ENCODE measurements at regions not wholly inside any gene's neighbourhood (a gene's known extent, or its start where the extent isn't known, plus 50 kb on each side); places are given as distances from the start of the nearest gene placed in this dataset.

DNA sequence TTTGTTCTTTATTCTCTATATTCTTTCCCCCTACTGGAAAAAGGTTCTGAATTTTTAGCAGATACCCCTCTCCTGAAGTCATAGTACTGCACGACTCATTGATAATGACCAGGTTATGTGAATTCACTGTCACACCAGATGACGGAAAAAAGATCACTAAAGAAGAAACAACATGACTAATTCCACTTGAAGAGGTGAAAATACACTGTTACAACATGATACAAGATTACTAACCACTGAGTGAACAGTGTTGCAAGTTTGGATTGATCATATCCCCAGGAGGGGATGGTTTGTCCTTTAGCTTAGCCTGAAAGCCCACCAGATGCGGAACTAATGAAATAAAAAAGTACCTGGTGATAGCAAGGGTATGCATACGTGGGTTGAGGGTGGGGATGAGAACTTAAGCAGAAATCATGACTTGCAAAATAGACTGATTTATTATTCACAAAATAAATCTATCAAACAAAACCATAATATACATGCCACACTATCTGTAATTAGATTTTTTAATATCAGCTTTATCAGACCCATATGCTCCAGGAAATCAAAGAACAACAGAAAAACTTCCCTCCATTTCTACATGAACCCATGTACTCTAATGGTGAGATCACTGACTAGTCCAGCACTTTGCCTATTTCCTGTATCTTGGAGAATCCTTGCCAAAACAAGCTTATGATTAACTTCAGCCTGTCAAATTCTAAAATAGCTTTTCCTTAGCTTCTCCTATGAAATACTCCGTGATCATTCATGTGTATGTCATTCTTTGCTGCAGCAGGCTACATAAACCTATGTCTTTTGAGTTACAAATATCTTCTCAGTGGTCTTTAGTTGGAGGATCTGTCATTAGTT, 257.4 kb upstream of the AGA start:
- no peak for DNase-seq

DNA sequence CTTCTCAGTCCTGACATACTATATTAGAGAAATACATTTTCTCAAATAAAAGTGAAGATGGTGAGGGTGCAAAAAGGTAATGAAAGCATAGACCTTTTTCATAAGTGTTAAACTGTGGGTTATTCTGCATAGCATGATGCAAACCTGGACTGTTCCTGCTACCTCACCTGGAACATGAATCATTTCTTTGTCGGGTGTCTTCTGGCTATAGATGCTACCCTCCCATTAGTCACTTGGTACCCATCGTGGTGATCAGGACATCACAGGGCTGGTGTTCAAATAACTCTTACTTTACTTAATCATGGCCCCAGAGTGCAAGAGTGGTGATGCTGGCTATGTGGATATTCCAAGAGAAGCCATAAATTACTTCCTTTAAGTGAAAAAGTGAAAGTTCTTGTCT, 264.7 kb upstream of the AGA start:
- DNase-seq = no peak

DNA sequence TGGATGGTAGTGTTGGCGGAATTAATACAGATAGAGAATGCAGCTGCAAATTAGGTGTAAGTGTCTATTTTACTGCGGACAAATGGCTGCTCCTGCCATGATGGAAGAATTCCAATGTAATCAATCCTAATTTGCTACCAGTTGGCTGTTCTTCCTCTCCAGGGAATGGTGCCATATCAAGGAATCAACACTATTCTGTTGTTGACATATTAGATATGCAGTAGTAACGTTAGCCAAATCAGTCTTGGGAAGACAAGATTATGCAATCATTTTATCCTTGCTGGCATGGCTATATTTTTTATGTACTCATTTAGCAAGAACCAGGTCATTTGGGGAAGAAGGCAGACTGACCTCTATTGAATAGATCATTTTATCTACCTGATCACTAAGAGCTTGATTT, 271.2 kb upstream of the AGA start:
- DNase-seq = no peak

DNA sequence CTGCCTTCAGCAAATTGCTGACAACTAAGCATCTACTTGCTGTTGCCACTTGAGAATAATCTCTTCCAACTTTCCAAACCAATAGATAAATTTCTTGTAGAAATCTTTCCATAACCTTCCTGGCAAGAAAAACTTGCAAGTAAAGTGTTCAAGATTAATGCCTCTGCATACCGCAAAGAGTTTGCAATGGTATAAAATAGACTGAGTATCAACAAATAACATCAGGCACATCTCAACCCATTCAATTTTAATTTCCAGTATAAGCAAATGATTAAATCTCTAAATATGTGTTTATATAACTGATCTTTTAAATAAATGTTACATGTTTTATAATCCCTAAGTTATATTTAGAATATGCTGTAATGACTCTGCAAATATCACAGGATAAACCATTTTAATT, 275.2 kb upstream of the AGA start:
- DNase-seq = no peak

DNA sequence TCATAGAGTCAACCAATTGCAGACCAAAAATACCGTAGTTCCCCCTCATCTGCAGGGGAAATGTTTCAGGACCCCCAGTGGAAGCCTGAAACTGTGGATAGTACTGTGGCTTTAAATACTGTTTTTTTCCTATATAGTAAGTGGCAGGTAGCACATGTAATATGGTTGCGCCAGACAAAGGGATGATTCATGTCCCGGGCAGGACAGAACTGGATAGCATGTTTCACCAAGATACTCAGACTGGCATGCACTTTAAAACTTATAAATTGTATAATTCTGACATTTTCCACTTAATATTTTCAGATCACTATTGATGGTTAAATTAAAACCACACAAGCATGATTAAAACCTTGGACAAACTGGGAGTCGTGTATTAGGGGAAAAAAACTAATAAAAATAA, 276.3 kb upstream of the AGA start:
- no peak for DNase-seq

DNA sequence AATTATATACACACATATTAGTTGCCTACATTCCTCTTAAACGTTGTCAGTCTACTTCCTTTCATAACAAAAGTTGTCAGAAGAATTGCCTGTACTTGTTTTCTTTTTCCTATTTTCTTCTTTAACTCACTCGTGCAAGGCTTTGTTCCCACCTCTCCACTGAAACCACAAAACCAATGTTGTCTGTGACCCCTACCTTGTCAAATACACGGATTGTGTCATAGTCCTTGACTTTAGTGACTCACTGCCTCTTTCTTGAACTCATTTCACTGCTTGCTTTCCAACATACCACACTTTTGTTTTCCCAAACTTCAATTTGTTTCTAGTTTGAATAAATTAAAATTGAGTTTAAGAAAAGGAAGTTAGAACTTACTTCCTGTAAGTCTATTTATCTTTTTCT, 283.9 kb upstream of the AGA start:
- no peak for DNase-seq

DNA sequence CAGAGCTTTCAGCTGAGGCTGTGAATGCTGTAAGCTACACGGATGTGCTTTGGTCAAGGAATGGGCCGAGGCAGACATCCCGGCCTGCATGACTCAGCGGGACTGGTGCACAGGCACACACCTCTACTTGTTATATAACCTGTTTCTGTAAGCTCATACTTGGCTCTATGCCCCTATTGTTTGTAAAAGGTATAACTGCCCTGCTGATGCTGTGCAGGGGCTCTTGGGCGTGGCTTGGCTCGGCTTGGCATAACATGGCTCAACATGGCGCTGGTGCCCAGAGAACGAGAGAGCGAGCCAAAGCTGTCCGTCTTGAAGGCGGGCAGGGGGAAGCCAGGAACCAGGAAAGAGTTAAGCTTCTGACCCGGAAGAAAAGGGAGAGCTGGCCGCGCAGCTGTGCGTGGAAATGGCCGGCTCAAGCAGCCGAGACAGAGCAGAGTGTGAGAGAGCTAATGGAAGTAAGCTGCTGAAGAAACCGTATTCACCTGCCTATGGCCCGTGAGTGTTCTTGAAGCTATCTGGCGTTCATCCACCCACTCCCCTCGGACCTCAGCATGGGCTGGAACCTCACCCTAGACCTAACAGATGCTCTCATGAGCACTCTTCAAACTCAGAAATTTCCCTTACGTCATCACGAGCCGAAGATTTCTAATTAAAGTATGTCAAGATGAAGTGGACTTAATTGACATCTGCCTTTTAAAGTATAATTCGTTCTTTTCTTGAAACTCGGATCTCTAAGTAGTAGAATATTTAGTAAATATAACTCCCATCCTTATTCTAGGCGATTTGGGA, 286.3 kb upstream of the AGA start:
- DNase-seq = no peak

DNA sequence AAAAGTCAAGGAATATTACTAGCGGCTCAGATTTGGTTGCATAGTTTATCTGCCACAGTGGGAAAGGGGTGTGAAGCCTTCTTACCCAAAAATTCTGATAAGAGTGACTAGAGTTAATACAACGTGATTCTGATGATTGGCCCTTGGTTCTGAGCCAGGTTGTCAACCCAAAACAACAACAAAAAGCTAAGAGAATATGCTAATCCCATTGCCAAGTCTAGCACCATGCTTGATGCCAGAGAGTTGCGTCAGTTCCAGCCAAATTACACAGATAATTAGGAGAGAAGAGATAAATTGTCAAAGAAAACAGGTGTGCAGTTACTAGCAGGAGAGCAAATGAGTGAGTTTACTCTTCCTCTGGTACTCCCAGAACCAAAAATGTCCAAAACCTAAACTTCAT, 287.4 kb upstream of the AGA start:
- DNase-seq = no peak

DNA sequence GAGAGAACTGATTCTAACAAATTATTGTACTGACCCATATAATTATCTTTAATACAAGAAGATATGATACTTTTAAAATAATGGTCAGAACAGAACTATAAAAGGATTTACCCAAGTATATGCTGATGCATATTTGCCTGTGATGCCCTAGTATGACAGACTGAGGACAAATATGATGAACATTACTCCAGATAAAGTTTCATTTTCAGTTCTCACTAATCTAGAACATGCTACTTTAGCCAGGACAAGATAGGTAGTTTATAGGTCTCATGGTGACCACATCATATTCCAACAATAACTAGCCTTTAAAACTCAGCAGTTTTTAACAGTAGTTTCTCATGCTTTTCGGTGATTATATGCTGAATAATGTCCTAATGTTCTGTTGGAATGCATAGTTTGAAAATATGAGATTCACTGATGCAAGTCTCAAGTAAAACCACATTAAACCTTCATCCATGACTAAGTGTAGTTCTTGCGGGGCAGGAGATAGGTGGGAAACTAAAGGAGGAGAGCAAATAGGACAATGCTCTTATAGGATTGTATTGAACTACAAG, 295.2 kb upstream of the AGA start:
- DNase-seq = no peak

DNA sequence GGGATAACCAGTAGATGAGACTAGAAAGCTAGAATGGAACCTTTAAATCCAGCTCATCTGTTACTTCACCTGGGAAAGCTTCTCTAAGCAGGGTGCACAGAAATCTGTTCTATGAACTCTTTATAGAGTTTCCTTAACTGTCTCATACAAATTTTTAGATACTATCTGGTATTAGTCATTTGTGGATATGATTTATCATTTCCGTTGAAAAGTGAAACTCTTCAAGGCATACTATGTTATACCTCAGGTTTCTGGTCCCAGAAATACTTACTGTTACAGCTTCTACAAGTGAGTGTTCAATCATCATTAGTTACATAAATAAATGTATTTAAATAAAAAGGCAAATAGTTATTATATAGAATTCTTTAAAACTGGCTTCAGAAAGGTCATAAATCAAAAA, 298.3 kb upstream of the AGA start:
- DNase-seq = no peak

DNA sequence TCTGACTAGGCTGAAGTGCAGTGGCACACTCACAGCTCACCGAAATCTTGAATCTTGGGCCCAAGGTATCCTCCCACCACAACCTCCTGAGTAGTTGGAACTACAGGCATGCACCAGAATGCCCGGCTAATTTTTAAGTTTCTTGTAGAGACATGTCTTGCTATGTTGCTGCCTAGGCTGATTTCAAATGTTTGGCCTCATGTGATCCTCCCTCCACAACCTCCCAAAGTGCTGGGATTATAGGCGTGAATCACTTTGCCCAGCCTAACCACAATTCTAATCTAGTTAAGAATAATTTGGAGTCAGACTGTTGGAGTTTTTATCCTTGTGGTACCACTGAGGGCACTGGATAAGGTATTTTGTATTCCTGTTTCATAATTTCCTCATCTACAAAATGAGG, 317.5 kb upstream of the AGA start:
- no peak for DNase-seq

DNA sequence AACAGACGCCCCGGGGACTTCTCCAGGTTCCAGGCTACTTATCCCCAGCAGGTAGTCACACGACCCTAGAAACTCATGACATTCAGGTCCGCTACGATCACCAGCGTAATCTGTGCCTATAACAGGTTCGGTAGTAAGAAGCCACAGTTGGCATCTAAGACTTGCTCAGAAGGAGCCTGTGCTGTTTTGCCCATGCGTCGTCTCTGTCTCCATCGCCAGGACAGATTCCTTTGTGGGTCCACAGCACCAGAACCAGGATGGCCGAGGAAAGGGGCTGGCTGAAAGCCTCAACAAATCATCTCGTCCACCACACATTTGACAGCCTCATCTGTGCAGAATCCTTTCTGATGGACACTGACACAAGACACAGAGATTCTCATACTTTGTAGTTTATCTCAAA, 319.5 kb upstream of the AGA start:
- no peak for DNase-seq

DNA sequence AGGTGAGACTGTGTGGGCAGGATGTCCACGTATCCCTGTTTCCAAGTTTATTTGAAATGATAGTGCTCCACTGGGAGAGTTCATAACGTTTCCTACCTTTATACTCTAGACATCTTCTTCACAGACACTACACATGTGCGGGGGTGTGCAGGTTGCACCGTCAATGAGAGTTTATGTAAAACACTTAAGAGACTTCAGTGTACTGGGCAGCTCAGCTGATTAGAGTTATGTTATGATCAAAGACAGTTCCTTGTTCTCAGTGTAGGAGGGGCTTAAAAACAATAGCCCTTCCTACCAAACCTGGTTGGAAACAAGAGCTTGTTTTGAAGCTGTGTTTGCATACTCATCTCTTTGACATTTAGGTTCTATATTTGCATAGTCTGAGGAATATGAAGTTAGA, 326.9 kb upstream of the AGA start:
- no peak for DNase-seq

DNA sequence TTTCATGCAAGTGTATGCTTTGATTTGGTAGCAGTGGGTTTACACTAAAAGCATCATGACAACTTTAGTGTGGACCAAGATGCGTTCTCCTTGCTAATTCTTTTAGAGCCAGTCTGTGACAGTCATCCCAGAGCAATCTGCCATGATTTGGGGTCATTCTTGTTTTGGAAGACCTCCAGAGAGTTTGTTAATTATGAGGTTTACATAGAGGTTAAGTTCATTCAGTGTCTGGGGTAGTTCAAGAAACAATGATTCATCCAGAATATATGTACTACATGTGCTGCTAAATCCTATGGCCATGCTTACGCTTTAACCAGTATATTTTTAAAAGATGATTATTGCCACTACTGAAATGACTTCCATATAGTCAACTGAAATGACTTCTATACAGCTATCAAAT, 328.5 kb upstream of the AGA start:
- no peak for DNase-seq

DNA sequence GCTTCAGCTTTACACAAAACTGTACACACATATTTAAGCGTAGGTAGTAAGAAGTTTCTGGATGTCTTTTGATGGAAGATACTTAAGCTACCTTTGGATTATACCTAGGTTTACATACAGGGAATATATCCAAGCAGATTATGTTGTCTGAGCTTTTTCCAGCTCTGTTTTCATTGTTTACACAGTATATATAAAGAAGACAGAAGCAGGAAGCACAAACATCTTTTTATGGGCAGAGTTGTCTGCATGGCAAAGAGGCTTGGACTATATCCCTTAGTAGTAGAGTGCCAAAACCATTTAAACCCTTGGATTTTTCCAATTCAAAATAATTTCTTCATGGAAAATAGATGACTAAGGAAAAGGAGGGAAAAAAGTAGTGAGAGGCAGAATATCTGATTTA, 329.4 kb upstream of the AGA start:
- DNase-seq = no peak

DNA sequence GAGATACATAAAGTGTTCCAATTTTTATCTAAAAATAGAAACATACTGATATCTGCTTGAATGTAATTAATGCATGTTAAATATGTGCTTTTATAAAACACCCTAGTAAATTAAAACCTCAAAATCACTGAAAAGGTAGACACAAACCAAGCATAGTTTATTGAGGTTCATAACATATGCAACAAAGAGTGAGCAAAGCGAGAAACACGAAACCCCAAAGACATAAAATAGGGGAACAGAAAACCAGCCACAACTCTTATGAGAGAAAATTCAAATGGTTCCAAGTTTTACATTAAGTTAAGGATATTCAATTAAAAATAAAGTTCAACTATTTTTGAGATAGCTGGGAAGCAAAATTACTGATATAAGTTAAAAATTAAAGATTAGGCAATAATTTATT, 336.4 kb upstream of the AGA start:
- DNase-seq = no peak

DNA sequence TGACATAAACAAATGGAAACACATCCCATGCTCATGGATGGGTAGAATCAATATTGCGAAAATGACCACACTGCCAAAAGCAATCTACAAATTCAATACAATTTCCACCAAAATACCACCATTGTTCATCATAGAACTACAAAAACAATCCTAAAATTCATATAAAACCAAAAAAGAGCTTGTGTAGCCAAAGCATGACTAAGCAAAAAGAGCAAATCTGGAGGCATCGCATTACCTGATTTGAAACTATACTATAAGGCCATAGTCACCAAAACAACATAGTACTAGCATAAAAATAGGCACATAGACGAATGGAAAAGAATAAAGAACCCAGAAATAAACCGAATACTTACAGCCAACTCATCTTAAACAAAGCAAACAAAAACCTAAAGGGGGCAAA, 342.8 kb upstream of the AGA start:
- DNase-seq = no peak

DNA sequence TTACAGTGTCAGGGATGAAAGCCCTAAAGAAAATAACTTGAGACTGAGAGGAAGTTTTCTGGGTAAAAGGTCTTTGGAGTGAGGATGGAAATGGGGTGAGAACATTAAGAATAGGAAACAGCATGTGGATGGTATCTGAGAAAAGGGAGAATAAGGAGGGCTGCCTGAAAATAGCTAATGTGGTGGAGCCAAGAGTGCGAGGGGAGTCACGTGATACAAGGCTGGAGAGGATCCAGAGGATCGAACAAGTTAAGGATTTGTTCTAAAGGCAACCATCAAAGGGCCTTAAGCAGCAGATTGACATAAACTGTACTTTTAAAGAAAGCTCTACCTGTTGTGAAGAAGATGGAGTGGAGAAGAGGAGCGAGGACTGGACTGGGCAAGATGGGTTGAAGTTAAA, 347.4 kb upstream of the AGA start:
- no peak for DNase-seq

DNA sequence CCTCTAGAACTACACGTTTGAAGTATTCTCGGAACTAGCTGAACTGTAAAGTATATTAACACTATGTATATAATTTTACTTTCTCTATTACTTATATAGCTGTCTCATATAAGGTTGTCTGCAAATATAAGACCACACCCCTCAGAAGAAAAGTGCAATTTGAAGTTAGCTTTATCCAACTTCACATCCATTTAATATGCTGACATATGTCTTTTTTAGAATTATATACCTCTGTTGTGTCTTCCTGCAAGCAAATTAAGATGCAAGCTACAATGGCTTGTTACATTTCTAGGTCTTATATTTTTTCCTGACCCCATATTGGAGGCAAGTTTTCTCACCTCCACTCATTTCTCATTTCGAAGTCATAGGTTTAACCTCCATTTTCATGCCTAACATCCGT, 349.0 kb upstream of the AGA start:
- no peak for DNase-seq

DNA sequence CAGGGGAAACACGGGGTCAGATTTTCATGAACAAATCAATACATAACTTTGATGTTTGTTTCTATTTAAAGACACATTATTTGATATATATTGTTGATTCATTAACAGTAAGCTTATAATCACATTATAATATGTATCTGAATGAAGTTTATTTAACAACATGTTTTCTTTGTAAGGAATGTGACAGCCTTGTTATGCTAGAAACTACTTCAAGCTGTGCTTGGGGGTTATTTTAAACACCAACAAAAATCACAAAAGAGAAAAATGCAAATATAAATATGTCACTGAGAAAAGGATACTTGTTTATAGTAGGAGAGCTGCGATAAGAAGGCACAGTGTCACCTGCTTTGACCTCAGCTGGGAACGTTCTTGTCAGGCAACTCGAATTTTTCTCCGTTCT, 354.6 kb upstream of the AGA start:
- DNase-seq = no peak

DNA sequence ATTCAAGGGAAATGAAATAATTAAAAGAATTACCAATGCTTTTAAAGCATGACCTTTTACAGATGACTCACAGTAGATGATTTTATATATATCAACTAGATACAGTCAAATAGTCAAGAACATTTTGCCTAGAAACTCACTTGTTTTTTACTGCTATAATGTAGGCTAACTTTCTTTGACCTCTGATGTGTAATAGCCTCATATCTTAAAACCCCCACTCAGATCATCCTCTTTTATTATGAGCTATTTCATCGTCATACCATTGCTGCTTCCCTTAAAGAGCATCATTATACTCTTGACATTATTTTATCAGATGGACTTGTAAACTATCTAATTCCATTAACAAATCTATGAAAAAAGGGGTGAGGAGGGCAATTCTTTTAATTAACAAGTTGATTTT, 355.9 kb upstream of the AGA start:
- DNase-seq = no peak

DNA sequence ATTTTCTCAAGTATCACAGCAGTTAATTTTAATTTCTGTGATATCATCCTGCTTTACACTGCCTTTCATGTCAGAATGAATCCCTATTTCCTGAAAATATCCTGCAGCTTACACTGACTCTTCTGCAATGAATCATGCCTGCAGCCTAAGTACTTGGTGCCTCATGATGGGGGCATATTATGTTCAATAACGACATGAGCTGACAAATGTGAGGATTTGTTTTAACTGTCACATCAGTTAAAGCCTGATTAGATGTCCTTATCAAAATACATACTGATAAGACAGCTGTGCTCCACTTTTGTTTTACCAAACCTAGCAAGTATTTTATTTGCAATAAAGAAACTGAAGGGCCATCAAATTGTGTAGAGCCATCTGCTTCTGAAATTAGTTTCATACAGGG, 359.9 kb upstream of the AGA start:
- no peak for DNase-seq

DNA sequence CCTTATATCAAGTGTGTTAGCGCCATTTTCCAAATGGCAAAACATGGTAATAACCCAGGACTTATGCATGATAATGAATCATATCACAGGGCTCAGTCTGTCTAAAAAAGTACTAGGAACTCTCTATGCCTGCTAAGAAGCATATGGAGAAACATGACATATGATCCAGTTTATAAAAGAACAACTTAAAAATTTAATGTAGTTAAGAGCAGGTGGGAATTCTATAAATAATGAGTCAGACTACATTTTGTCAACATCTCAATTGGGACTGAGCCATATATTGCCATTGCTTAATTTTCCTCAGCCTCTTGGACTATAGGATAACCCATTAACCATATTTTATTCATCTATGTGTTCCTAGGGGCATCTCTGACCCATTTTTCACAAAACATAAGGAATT, 360.4 kb upstream of the AGA start:
- no peak for DNase-seq

DNA sequence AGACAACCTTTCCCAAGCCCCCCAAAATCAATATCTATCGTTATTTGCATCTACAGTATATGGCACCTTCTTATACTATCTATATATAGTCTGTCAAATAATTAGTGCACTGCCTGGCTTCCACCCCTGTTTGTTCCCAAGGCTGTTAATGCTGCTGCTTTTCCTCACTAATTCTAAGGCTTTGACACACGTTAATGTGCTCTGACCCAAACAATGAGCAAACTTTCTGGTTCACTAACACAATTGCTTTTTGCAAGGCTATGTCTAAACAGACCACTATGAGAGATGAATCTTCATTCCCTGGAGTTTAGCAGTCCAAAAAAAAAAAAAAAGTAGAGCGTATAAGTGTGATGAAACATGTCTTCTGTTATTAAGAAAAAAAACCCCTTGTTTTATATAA, 360.9 kb upstream of the AGA start:
- no peak for DNase-seq

Measured in stimulated activated CD8-positive, alpha-beta memory T cell treated with anti-CD3 and anti-CD28 coated beads, Interleukin-4, amount 100 ng/mL, for 48 hours (primary cell).